ENCODE measurements at regions not wholly inside any gene's neighbourhood (a gene's known extent, or its start where the extent isn't known, plus 50 kb on each side); places are given as distances from the start of the nearest gene placed in this dataset.

GRCh38 chr13:95484052-95484451 is 68.5 kb upstream of the CLDN10 start:
- intact Hi-C loops (cut with DNase I): no loop called here
- H3K4me3 ChIP-seq: no peak overlapping the region
- H3K4me1 ChIP-seq: no peaks in the 10 kb centered on the region
- no peak for TF ChIP-seq CTCF (IDR thresholded peaks at IDR 0.05)
- H3K9me3 ChIP-seq: no peaks in the 10 kb centered on the region
- no peak overlapping the region for H3K27ac ChIP-seq
- H3K36me3 ChIP-seq: no peaks in the 10 kb centered on the region
- ATAC-seq (no peak), DNase-seq (no peak)
- no peaks in the 10 kb centered on the region for H3K27me3 ChIP-seq (ENCODE audit: low read depth)

GRCh38 chr13:95485045-95485517 is 67.4 kb upstream of the CLDN10 start:
- peak in 1 of 2 donors; percentile 70 for ATAC-seq
- intact Hi-C loops (cut with DNase I): no loop called here

GRCh38 chr13:95485518-95486144 is 66.9 kb upstream of the CLDN10 start:
- intact Hi-C loops (cut with DNase I): no loop called here
- H3K4me3 ChIP-seq: no peak overlapping the region

More at GRCh38 chr13:95485045-95485517, 67.4 kb upstream of the CLDN10 start:
- H3K4me3 ChIP-seq: no peak overlapping the region
- no peaks in the 10 kb centered on the region for H3K9me3 ChIP-seq
- no peak for TF ChIP-seq CTCF (IDR thresholded peaks at IDR 0.05)
- no peak for DNase-seq
- no peaks in the 10 kb centered on the region for H3K27me3 ChIP-seq (ENCODE audit: low read depth)
- H3K36me3 ChIP-seq: no peaks in the 10 kb centered on the region
- H3K27ac ChIP-seq: no peak overlapping the region
- no peaks in the 10 kb centered on the region for H3K4me1 ChIP-seq

GRCh38 chr13:95492044-95492801 is 60.3 kb upstream of the CLDN10 start:
- no peak for TF ChIP-seq CTCF (IDR thresholded peaks at IDR 0.05)
- no peaks in the 10 kb centered on the region for H3K9me3 ChIP-seq
- H3K27ac ChIP-seq: no peak overlapping the region
- H3K27me3 ChIP-seq (ENCODE audit: low read depth): no peaks in the 10 kb centered on the region
- no peaks in the 10 kb centered on the region for H3K4me1 ChIP-seq
- DNase-seq: no peak
- intact Hi-C loops (cut with DNase I): no loop called here
- H3K4me3 ChIP-seq: no peak overlapping the region
- H3K36me3 ChIP-seq: no peaks in the 10 kb centered on the region
- ATAC-seq: no peak

More at GRCh38 chr13:95485518-95486144, 66.9 kb upstream of the CLDN10 start:
- no peaks in the 10 kb centered on the region for H3K27me3 ChIP-seq (ENCODE audit: low read depth)
- ATAC-seq: peak in 1 of 2 donors; percentile 12
- no peaks in the 10 kb centered on the region for H3K4me1 ChIP-seq
- H3K36me3 ChIP-seq: no peaks in the 10 kb centered on the region
- TF ChIP-seq CTCF (IDR thresholded peaks at IDR 0.05): no peak
- H3K27ac ChIP-seq: no peak overlapping the region
- no peak for DNase-seq
- H3K9me3 ChIP-seq: no peaks in the 10 kb centered on the region

- Histone ChIP-seq H3K4me1 (no peaks in the 10 kb centered on the region), H3K4me3 (no peak overlapping the region), H3K27ac (no peak overlapping the region), H3K9me3 (no peaks in the 10 kb centered on the region), H3K36me3 (no peaks in the 10 kb centered on the region), H3K27me3 (ENCODE audit: low read depth) (no peaks in the 10 kb centered on the region)
- peak; percentile 68 for TF ChIP-seq CTCF (IDR thresholded peaks at IDR 0.05)
- no peak for DNase-seq
- peak in 1 of 2 donors; percentile 51 for ATAC-seq
- intact Hi-C loops (cut with DNase I): no loop called here
Observed at GRCh38 chr13:95494082-95494681, 58.3 kb upstream of the CLDN10 start.

All from lower lobe of right lung (tissue), 2 donors.